ENCODE measurements at regions not wholly inside any gene's neighbourhood (a gene's known extent, or its start where the extent isn't known, plus 50 kb on each side); places are given as distances from the start of the nearest gene placed in this dataset.

- DNase-seq (ENCODE audit: low read depth): no peak
Measured at GRCh38 chr4:19720610-19721009, 531.1 kb upstream of the SLIT2 start.

GRCh38 chr4:19720190-19720589, 531.5 kb upstream of the SLIT2 start:
- DNase-seq (ENCODE audit: low read depth): no peak

GRCh38 chr4:19711871-19712270, 539.8 kb upstream of the SLIT2 start:
- DNase-seq (ENCODE audit: low read depth): no peak

GRCh38 chr4:19707876-19708275, 543.8 kb upstream of the SLIT2 start:
- no peak for DNase-seq (ENCODE audit: low read depth)

- no peak for DNase-seq (ENCODE audit: low read depth)
Measured at GRCh38 chr4:19703391-19703790, 548.3 kb upstream of the SLIT2 start.

GRCh38 chr4:19700992-19701391, 550.7 kb upstream of the SLIT2 start:
- no peak for DNase-seq (ENCODE audit: low read depth)

GRCh38 chr4:19698961-19699360, 552.7 kb upstream of the SLIT2 start:
- DNase-seq (ENCODE audit: low read depth): no peak

- no peak for DNase-seq (ENCODE audit: low read depth)
Measured at GRCh38 chr4:19694812-19695211, 556.9 kb upstream of the SLIT2 start.

- DNase-seq (ENCODE audit: low read depth): no peak
Measured at GRCh38 chr4:19693936-19694570, 557.7 kb upstream of the SLIT2 start.

GRCh38 chr4:19689511-19689910, 562.2 kb upstream of the SLIT2 start:
- DNase-seq (ENCODE audit: low read depth): no peak

GRCh38 chr4:19686456-19686855, 565.2 kb upstream of the SLIT2 start:
- no peak for DNase-seq (ENCODE audit: low read depth)

GRCh38 chr4:19684084-19684483, 567.6 kb upstream of the SLIT2 start:
- no peak for DNase-seq (ENCODE audit: low read depth)

GRCh38 chr4:19683426-19683825, 568.3 kb upstream of the SLIT2 start:
- DNase-seq (ENCODE audit: low read depth): no peak

- DNase-seq (ENCODE audit: low read depth): no peak
Measured at GRCh38 chr4:19677211-19677610, 574.5 kb upstream of the SLIT2 start.

GRCh38 chr4:19675172-19675811, 576.4 kb upstream of the SLIT2 start:
- DNase-seq (ENCODE audit: low read depth): no peak

GRCh38 chr4:19659101-19659500, 592.6 kb upstream of the SLIT2 start:
- no peak for DNase-seq (ENCODE audit: low read depth)

- no peak for DNase-seq (ENCODE audit: low read depth)
Measured at GRCh38 chr4:19657856-19658255, 593.8 kb upstream of the SLIT2 start.

- DNase-seq (ENCODE audit: low read depth): no peak
Measured at GRCh38 chr4:19655666-19656065, 596.0 kb upstream of the SLIT2 start.

- no peak for DNase-seq (ENCODE audit: low read depth)
Measured at GRCh38 chr4:19650903-19651864, 600.5 kb upstream of the SLIT2 start.

GRCh38 chr4:19645589-19645988, 606.1 kb upstream of the SLIT2 start:
- no peak for DNase-seq (ENCODE audit: low read depth)

GRCh38 chr4:19636451-19636850, 615.3 kb upstream of the SLIT2 start:
- no peak for DNase-seq (ENCODE audit: low read depth)

GRCh38 chr4:19631814-19632213, 619.9 kb upstream of the SLIT2 start:
- DNase-seq (ENCODE audit: low read depth): no peak

GRCh38 chr4:19623866-19624265, 627.8 kb upstream of the SLIT2 start:
- no peak for DNase-seq (ENCODE audit: low read depth)
